ENCODE measurements at regions not wholly inside any gene's neighbourhood (a gene's known extent, or its start where the extent isn't known, plus 50 kb on each side); places are given as distances from the start of the nearest gene placed in this dataset.
"Not testable (repeated sequence)": the region's sequence is repeated elsewhere in the genome, so short reads cannot be mapped to it uniquely, and the experiment has no call there.

GRCh38 chr9:106738109-106738508, 124.9 kb upstream of the ZNF462 start:
- DNase-seq (ENCODE audit: low read depth in 2 of 2), result no peak

GRCh38 chr9:106745457-106745856, 117.5 kb upstream of the ZNF462 start:
- no peak for DNase-seq (ENCODE audit: low read depth in 2 of 2)

DNA sequence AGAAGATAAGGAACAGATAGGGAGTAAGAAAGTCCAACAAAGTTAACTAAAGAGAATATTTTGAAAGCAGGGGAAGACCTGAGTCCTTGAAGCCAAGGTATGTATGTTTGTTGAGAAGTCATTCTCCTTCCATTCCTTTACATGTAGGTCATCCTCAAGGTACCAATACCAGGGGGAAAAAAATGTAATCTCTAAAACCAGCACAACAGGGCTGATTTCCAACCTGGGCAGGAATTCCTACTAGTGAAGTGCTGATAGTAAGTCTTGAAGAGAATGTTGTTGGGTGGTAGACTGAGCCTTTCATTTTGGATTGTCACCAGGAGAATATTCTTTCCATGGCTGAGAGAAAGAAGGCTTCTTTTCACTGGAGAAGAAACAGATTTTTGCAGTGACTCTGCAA, 117.1 kb upstream of the ZNF462 start:
- DNase-seq (ENCODE audit: low read depth in 2 of 2), result no peak

GRCh38 chr9:106751681-106752080, 111.3 kb upstream of the ZNF462 start:
- DNase-seq (ENCODE audit: low read depth in 2 of 2), result no peak

DNA sequence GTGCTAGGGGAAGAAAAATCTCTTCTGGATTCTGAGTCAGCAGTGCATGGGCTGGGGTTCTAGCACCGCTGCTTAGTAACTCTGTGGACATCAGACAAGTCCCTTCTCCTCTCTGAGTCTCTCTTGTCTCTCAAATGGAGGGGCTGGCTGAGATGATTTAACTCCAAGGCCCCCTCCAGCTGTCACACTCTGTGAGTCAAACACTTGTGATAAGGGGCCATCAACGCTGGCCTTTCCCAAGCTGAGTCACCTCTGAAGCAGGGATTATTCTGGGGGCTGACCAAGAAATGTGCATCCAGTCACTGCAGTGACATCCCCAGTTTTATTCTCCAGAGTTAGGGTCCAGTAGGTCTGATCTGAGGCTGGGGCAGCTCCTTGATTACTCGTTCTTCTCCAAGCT, 110.4 kb upstream of the ZNF462 start:
- DNase-seq (ENCODE audit: low read depth in 2 of 2), result no peak

DNA sequence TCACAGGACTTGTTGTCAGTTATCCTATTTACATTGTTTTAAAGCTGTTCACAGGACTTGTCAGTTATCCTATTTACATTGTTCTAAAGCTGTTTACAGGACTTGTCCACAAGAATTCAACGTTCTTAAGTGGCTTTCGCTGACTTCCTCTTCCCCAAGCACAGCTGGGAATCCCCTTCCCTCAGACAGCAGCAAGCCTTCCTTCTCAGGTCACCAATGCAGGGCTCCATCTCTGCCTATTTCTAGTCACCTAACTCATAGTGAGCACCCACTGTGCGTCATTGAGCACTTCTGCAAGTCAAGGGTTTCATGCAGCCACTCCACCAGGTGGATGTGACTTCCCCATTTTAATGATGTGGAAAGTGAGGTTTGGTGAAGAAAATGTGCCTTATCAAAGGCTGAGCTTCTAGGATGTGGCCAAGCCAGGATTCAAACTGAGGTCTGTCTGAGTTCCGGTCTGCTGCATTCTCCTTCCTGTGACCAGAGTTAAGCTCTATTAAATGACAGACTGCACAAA, 109.8 kb upstream of the ZNF462 start:
- no peak for DNase-seq (ENCODE audit: low read depth in 2 of 2)

GRCh38 chr9:106755736-106756135, 107.2 kb upstream of the ZNF462 start:
- no peak for DNase-seq (ENCODE audit: low read depth in 2 of 2)

GRCh38 chr9:106757514-106757913, 105.5 kb upstream of the ZNF462 start:
- no peak for DNase-seq (ENCODE audit: low read depth in 2 of 2)

DNA sequence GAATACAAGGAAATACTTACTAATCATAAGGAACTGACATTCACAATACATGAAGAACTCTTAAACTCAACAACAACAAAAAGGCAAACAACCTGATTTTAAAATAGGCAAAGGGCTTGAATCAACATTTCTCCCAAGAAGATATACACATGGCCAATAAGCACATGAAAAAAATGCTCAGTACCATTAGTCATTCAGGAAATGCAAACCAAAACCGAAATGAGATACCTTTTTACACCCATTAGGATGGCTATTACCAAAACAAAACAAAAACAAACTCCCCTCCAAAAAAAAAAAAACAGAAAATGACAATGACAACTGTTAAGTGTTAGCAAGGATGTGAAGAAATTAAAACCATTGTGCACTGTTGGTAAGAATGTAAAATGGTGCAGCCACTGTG, 104.1 kb upstream of the ZNF462 start:
- no peak for DNase-seq (ENCODE audit: low read depth in 2 of 2)

DNA sequence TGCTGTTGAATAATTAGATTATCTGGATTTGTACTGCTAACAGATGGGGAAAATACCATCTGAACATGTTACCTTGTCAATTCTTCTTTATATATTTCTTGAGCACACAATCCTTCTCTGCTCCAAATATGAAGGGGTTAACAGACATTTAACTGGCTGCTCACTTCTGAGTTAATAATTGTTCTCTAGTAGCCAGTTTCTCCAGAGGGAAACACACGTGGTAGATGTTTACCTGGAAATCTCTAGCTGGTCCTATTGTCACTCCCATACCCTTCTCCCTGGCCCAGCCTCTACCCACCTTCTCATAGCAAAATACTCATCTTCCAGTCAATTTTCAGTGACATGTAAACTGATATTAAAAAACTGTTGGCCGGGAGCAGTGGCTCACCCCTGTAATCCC, 101.5 kb upstream of the ZNF462 start:
- DNase-seq (ENCODE audit: low read depth in 2 of 2), result no peak

DNA sequence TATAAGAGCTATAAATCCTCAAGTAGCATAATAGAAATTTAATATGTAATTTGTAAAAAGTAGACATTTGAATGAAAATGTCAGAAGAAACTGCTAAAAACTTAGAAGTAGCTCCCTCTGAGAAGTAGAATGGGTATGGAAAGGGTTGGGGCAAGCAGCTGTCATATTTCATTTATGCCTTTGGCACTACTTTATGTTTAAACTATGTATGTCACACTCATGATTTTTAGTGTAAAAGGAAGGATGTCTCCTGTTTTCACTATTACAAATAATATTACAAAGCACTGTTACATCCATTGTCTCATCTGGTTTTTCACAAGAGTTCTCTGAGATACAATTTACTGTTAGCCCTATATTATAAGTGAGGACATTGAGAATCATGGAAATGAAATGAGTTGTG, 96.3 kb upstream of the ZNF462 start:
- DNase-seq (ENCODE audit: low read depth in 2 of 2), result no peak

- no peak for DNase-seq (ENCODE audit: low read depth in 2 of 2)
Measured at GRCh38 chr9:106769331-106769730, 93.6 kb upstream of the ZNF462 start.

DNA sequence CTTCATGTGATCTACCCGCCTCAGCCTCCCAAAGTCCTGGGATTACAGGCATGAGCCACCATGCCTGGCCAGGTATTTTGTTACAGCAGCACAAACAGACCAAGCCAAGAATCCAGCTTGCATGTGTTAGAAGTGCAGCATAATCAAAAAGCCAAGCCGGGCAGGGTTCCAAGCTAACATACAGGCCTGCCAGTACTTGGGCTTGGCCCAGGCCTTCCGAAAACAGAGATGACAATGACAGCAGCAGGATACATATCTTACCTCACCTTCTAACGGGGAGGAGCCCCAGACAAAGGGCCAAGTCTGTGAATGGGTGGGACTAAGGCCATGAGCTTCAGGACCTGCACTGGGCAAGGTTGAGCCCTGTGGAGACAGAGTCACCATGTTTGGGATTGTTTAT, 91.4 kb upstream of the ZNF462 start:
- peak in 1 of 2 donors; percentile 57 for DNase-seq (ENCODE audit: low read depth in 2 of 2)

- DNase-seq (ENCODE audit: low read depth in 2 of 2), result no peak
Measured at GRCh38 chr9:106772523-106773290, 90.3 kb upstream of the ZNF462 start.

GRCh38 chr9:106773750-106774149, 89.2 kb upstream of the ZNF462 start:
- DNase-seq (ENCODE audit: low read depth in 2 of 2), result no peak

- no peak for DNase-seq (ENCODE audit: low read depth in 2 of 2)
Measured at GRCh38 chr9:106775960-106776359, 87.0 kb upstream of the ZNF462 start.

DNA sequence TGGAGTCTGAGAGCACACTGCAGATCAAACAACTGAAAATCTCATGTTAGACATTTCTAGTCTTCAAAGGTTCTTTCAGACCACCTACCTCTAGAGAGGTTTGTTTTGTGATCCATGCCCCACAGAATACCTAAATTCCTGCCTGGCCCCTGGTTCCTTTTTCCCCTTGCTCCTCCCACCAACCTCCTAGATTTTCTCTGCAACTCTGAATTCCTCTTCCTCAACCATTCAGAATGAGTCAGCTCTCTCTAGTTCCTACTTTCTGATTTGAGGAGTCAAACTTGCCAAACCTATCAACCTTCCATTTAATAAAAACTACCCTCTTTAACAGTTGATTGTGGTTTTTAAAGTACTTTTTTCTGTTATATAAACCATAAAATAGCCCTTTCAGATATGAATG, 83.2 kb upstream of the ZNF462 start:
- no peak for DNase-seq (ENCODE audit: low read depth in 2 of 2)

- no peak for DNase-seq (ENCODE audit: low read depth in 2 of 2)
Measured at GRCh38 chr9:106783121-106783520, 79.8 kb upstream of the ZNF462 start.

- DNase-seq (ENCODE audit: low read depth in 2 of 2), result no peak
Measured at GRCh38 chr9:106784076-106784475, 78.9 kb upstream of the ZNF462 start.

- no peak for DNase-seq (ENCODE audit: low read depth in 2 of 2)
Measured at GRCh38 chr9:106785200-106785599, 77.8 kb upstream of the ZNF462 start.

GRCh38 chr9:106788021-106788420, 74.9 kb upstream of the ZNF462 start:
- not testable (repeated sequence) for DNase-seq (ENCODE audit: low read depth in 2 of 2)

GRCh38 chr9:106795031-106795430, 67.9 kb upstream of the ZNF462 start:
- DNase-seq (ENCODE audit: low read depth in 2 of 2), result no peak

- DNase-seq (ENCODE audit: low read depth in 2 of 2), result no peak
Measured at GRCh38 chr9:106796771-106797170, 66.2 kb upstream of the ZNF462 start.

DNA sequence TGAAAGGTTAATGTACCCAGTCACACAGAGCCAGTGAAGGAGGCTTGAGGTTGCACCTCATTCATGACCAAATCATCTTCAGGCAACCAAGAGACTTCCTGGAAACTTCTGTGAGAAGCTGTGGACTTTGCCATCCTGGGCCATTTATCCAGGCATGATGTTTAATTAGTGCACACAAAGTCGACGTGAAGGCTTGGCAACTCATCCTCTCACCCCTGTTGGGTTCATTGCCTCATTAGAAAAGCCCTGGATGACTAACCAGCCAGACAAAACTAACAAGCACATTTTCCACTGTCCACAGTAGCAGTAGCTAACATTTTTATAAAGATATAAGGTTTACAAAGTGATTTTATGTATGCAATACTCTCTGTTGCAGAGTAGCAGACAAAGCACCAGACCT, 65.7 kb upstream of the ZNF462 start:
- DNase-seq (ENCODE audit: low read depth in 2 of 2), result no peak

All from lung microvascular endothelial cell (primary cell).